Tibial nerve (tissue), 4 donors: ENCODE measurements at regions not wholly inside any gene's neighbourhood (a gene's known extent, or its start where the extent isn't known, plus 50 kb on each side); places are given as distances from the start of the nearest gene placed in this dataset.

Experiments
- EP300 ChIP-seq, 2 donors: sonication (generic); formaldehyde crosslinking; IDR thresholded peaks; one replicate each; pipeline ENCODE4 v1.6.1; 2017; ENCODE audit warnings: antibody characterized with exemption in 2 of 2, mild to moderate bottlenecking in 1 of 2
- POLR2A ChIP-seq, 2 donors: fragments of 450-650 bp; IDR thresholded peaks; one replicate each; pipeline ENCODE4 v1.6.1; 2017; ENCODE audit warnings: antibody characterized with exemption in 2 of 2, mild to moderate bottlenecking in 2 of 2, moderate library complexity in 2 of 2
- TF ChIP-seq, protein P1 (sequence below), 5 experiments: fragments of 200-600 bp in 3 of 5; fragments of 450-650 bp in 2 of 5; sonication (generic) in 3 of 5; IDR thresholded peaks; one replicate each; pipeline ENCODE4 v1.5.1; 2016 to 2019; ENCODE audit warnings: antibody characterized with exemption in 5 of 5, mild to moderate bottlenecking in 3 of 5, moderate library complexity in 2 of 5

DNA sequence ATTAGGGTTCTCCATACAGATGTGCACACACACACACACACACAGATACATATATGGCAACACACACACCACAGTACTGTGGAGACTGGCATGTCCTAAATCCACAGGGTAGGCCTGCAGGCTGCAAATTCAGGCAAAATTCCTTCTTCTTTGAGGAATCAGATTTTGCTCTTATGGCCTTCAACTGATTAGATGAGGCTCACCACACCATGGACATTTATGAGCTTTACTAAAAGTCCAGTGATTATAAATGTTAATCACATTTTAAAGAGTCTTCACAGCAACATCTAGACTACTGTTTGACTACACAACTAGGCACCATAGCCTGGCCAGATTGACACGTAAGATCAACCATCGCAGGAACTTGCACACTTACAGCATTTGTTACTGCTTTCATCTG lies 140.3 kb upstream of the UBE3A start:
- TF ChIP-seq, protein P1, sequence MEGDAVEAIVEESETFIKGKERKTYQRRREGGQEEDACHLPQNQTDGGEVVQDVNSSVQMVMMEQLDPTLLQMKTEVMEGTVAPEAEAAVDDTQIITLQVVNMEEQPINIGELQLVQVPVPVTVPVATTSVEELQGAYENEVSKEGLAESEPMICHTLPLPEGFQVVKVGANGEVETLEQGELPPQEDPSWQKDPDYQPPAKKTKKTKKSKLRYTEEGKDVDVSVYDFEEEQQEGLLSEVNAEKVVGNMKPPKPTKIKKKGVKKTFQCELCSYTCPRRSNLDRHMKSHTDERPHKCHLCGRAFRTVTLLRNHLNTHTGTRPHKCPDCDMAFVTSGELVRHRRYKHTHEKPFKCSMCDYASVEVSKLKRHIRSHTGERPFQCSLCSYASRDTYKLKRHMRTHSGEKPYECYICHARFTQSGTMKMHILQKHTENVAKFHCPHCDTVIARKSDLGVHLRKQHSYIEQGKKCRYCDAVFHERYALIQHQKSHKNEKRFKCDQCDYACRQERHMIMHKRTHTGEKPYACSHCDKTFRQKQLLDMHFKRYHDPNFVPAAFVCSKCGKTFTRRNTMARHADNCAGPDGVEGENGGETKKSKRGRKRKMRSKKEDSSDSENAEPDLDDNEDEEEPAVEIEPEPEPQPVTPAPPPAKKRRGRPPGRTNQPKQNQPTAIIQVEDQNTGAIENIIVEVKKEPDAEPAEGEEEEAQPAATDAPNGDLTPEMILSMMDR (IDR thresholded peaks at IDR 0.05) = no peak
- TF ChIP-seq POLR2A (IDR thresholded peaks at IDR 0.05) (no peak), EP300 (IDR thresholded peaks at IDR 0.05) (no peak)
